ENCODE measurements at regions not wholly inside any gene's neighbourhood (a gene's known extent, or its start where the extent isn't known, plus 50 kb on each side); places are given as distances from the start of the nearest gene placed in this dataset.

GRCh38 chr7:94311515-94311914 lies 83.2 kb upstream of the COL1A2 start:
- TF ChIP-seq ZNF274 (IDR thresholded peaks at IDR 0.05; ENCODE audit: borderline replicate concordance, extremely low read depth, low read length), result no peak
- no peak for TF ChIP-seq YY1 (IDR thresholded peaks at IDR 0.05; ENCODE audit: low read depth, low read length)
- no peak for TF ChIP-seq CTCF (IDR thresholded peaks at IDR 0.05; ENCODE audit: control extremely low read depth in 1 of 3, insufficient read depth in 1 of 3, low read depth in 1 of 3, low read length in 3 of 3)
- TF ChIP-seq, protein P1, sequence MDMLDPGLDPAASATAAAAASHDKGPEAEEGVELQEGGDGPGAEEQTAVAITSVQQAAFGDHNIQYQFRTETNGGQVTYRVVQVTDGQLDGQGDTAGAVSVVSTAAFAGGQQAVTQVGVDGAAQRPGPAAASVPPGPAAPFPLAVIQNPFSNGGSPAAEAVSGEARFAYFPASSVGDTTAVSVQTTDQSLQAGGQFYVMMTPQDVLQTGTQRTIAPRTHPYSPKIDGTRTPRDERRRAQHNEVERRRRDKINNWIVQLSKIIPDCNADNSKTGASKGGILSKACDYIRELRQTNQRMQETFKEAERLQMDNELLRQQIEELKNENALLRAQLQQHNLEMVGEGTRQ (IDR thresholded peaks at IDR 0.05; ENCODE audit: low read length), result no peak
- no peak for TF ChIP-seq SP4 (IDR thresholded peaks at IDR 0.05; ENCODE audit: low read length)

Measured in H1 (cell line).